Activated naive CD4-positive, alpha-beta T cell (primary cell): ENCODE measurements at regions not wholly inside any gene's neighbourhood (a gene's known extent, or its start where the extent isn't known, plus 50 kb on each side); places are given as distances from the start of the nearest gene placed in this dataset.
"Not testable (repeated sequence)": the region's sequence is repeated elsewhere in the genome, so short reads cannot be mapped to it uniquely, and the experiment has no call there.

Experiments used
- DNase-seq, 4 experiments: peaks; one replicate each; lab custom pipeline; 2025; lab: John Stamatoyannopoulos, UW

DNA sequence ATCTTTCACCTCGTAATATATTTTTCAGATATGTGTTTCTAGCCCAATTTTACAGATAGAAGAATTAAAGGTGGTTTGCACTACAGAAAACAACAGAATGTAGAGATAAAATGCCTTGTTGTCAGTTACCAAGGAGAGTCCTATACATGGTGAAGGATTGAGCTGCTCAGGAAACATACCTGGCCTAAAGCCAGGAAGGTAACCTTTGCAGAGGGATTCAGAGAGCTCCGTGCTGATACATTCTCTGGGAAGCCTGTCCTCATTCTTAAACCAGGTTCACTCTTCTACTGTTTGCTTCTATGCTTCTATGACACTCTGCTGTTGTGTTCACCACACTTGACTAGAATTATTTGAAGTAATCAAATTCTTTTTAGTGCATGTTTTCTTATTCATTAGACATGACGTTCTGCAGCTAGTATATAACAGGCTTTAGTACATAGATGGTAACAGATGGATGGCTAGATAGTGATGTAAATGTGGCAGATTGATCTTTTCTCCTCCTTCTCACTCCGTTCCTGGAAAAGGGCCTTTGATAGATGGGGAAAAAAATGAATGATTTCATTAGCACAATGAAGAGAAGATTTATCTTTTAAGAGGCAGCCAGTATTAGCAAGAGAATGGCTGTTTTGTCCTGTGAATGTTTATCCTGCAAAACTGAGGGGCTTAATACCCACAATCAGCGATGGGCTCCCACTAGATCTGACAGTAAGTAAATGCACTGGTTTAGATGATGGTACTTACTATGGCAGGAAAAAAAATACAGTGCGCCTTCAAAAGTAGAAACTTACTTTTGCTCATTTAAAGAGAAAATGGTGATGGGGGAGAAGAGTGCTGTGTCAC, 589.6 kb upstream of the FAM98A start:
- DNase-seq, result no peak

DNA sequence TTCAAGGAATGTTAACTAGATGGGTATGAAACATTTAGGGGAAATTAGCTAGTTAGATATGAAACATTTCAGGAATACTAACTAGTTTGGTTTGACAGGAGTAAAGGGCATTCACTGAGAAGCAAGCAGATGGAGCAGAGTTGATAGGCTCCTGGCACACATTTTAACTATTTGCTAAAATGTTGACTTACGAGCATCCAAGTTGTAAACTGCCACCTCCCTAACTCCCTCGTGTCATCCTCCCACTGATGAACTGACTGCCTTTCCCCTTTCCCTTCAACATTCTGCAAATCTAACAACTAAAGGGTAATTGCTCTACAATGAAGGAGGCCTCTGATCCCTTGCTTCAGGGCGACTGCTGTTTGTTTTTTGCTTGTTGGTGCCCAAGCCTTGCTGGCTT, 580.4 kb upstream of the FAM98A start:
- no peak for DNase-seq

DNA sequence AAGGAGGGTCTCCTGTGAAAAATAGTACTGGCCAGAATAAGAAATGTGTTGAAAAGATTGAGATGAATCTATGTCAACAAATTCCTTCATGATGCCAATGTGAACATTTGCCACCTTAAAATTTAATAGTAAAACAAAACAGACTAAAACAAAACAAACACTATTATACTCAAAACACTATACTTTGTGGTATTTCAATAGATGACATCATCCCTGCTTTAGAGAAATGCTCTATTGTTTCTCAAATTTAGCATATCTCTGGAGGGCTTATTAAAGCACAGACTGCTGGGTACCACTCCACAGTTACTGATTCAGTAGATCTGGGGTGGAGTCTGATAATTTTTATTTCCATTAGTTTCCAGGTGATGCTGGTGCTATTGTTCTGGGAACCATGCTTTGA, 579.4 kb upstream of the FAM98A start:
- DNase-seq, result no peak

DNA sequence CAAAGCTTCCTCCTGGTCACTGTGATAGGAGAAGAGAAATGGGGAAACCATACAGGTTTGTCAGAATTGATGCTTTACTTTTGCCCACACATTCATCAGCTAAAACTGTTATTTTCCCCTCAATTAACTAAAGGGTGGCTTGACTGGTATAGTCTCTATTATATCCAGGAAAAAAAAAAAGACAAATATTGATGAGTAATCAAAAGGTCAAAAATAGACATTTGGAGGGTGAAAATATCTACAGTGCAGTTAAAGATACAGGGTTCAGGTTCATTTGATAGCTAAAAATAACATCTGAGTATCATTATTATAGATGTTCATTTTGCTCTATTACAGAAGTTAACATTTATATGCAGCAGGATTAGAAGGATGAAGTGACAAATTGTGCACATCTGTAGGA, 577.6 kb upstream of the FAM98A start:
- no peak for DNase-seq

DNA sequence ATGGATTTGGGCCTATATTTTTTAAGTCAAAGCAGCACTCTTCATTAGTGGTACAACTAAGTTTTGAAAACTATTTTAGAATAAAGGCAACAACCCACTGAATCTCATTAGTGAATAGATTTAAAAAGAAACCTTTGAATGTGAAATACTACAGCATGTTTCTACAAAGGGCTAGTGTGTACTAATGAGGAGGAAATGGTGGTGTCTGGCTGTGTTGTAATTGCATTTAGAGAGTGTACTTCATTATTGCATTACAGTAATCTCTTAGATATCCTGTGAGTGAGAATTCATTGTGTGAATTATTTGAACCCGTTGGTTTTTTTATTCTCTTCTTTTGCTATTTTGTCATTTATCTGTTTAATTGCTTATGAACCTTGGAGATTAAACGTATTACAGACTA, 575.4 kb upstream of the FAM98A start:
- DNase-seq, result no peak

DNA sequence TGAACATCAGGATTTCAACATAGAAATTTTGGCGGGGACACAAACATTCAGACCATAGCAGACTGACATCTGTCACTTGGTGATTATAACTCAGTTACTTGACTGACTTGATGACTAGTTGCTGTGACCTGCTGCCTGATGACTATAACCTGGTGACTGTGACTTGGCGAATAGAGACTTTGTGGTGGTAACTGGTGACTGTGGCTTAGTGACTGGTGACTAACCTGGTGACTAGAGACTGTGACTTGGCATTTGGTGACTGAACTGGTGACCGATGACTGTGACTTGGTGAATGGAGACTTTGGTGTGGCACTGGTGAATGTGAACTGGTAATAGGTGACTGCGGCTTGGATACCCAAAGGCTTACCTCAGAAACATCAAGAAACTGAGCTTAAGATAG, 563.1 kb upstream of the FAM98A start:
- DNase-seq, result no peak

DNA sequence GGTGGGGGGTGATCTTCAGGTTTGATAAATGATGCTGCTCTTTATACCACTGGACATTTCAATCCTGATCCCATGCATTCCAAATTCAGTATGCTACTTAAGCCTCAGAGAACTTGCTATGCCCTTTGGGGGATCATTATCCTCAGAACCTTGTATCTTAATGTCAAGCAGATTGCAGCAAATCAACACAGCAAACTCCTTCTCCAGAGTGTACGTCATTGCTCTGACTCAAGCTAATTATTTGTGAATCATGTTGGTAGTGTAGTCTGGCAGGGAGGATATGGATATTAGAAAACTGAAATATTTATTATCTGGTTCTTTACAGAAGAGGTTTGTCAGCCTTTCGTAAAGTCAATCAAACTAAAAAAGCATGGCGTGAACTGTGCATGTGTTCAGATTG, 562.5 kb upstream of the FAM98A start:
- DNase-seq, result no peak

DNA sequence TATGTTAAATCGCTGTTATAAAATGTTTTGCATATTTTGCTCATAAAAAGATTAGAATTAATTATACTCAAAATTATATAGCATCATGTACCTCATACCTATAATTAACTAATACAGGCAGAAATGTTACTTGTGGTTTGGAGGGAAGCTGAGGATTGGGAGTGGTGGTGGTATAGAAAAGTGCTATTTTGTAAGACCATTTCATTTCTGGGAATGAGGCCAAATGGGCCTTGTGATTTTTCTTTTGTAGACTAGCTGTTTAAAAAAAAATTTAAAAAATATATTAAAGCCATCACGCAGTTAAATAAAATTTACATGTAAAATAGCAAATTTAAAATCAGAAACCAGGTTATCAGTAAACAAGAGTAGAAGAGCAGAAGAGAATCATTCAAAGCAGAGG, 560.8 kb upstream of the FAM98A start:
- DNase-seq, result no peak

DNA sequence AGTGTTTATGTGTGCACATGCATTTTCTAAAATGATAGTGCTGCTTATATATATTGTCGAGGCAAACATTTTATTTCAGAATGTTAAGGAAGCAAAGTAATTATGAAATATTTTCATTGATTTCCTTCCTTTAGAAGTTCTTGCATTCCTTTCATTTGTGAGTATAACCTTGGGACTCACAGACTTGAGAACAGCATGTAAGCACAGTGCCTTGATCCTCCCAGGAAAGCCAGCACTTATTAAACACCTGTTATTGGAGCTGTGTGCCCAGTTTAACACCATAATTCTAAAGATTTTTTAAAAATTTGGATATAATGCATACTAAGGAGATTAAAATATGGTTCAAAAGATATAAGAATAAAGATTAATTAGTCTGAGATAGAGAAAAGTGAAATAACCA, 554.4 kb upstream of the FAM98A start:
- DNase-seq, result no peak

DNA sequence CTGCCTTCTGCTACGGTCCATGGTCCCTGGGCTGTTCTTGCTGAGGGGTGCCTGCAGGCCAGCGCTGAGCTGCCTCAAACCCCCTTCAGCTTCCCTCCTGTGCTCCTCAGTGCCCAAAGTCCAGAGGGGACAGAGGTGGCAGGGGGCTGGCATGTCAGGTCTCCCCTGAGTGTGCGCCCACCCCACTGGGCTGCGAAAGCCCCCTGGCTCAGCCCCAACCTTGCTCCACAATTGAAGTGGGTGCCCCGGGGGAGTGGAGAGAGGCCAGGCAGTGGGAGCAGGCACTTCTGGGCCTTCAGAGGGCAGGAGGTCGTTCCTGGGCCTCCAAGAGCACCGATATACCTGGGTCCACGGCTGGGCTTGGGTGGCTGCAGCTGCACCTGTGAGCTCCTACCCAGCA, 548.7 kb upstream of the FAM98A start:
- DNase-seq, result no peak

DNA sequence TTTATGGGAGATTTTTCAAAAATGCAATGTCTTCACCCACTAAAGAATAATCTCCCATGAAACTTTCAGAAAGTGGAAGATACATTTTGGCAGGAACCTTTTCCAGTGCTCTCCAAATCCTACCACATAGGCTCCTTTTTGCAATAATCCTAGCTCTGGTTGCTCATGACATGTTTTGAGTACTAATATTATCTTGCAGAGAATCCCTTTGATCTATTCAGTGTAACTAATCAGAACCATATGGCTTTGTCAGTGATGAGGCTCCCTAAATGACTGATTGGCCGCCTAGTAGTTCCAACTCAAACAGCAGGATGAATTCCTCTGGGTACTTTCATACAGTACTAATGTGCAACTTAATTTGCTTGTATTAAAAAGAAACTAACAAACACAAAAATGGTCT, 544.0 kb upstream of the FAM98A start:
- DNase-seq, result no peak

DNA sequence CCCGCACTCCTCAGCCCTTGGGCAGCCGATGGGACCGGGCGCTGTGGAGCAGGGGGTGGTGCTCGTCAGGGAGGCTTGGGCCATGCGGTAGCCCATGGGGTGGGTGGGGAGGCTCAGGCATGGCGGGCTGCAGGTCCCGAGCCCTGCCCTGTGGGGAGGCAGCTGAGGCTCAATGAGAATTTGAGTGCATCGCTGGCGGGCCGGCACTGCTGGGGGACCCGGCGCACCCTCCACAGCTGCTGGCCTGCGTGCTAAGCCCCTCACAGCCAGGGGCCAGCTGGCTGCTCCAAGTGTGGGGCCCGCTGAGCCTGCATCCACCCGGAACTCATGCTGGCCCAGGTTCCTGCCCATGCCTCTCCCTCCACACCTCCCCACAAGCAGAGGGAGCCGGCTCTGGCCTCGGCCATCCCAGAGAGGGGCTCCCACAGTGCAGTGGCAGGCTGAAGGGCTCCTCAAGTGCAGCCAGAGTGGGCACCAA, 543.5 kb upstream of the FAM98A start:
- not testable (repeated sequence) for DNase-seq

DNA sequence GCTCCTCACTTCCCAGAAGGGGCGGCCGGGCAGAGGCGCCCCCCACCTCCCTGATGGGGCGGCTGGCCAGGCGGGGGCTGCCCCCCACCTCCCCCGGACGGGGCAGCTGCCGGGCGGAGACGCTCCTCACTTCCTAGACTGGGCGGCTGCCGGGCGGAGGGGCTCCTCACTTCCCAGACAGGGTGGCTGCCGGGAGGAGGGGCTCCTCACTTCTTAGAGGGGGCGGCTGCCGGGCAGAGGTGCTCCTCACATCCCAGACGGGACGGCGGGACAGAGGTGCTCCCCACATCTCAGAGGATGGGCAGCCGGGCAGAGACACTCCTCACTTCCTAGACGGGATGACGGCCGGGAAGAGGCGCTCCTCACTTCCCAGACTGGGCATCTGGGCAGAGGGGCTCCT, 534.0 kb upstream of the FAM98A start:
- DNase-seq, result not testable (repeated sequence)

DNA sequence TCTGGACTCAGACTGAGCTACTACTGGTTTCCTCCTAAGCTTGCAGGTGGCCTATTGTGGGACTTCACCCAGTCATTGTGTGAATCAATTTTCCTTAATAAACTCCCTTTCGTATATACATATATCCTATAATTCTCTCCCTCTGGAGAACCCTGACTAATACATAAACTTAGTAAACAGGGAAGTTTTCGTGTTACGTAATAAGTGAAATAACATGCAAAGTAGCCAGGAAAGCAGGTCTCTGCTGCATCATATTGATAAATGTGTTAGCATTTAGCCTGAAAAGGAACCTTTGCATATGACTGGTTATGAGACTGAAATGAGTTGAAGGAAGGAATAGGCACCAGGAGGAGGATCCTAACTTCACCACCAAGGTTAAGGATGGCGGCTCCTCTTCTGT, 527.2 kb upstream of the FAM98A start:
- no peak for DNase-seq

DNA sequence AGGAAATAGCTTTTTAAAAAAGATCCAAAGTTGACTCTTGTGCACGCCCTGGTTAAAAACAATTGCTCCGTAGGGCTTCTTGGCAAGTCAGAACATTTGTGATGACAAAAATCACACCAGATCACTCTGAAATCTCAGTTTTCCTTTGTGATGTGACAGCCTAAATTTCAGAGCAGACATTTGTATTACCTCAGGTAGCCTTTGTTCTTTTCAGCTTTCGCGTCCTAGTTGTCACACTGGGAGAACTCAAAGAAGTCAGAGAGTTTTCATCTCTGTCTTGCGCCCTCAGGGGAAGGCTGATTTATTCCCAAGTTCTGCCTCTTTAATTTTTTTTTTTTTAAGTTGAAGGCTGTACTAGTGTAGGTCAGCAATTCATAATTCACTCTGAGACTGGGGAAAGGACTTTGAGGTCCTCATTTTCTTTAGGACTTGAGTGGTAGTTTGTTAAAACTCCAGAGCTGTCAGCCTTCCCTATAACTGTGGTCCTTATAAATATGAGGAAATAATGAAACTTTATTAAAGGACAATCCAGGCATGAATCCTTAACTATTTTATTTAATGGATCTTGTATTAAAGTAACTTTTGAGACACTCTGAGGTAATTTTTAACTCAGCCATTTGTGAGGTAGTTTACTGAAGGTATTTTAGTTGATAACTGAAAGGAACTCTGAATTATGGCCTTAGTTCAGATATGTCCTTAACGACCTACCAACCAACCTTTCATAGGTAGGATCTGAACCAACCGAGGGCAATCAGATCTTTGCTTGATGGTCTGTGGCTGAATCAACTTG, 525.1 kb upstream of the FAM98A start:
- DNase-seq, result no peak

DNA sequence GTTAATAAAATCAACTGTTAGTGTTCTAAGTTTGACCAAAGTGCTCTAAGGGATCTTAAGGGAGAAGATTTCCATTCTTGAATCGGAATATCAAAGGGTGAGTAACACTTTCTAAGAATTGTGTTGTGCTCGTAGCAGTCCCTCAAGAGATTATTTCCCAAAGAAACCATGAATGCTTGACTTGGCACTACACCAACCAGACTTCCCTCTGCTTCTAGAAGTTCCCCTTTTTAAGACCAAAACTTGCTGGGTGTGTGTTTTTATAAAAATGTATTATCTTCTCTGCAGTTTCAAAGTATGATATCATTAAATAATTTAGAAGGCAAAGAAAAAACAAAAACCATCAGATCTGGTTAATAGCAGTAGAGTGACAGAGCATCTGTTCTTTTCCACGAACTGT, 522.0 kb upstream of the FAM98A start:
- DNase-seq, result no peak

DNA sequence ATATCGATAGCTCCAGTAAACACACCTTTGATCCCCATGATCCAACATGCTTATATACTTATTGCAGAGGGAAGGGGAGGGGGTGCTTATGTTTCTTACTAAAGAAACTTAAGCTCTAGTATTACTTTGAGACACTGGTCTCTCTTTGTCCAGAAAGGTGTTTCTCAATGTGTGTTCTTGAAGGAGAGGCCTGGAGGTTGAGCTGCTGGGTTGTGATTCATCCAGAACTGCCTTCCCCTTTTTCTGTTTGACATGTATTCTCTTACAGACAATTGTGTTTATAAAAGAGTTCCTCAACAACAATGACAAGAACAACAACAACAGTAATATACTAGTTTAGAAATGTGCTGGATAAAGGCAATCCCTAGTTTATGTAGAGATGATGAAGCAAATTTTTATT, 516.0 kb upstream of the FAM98A start:
- no peak for DNase-seq

DNA sequence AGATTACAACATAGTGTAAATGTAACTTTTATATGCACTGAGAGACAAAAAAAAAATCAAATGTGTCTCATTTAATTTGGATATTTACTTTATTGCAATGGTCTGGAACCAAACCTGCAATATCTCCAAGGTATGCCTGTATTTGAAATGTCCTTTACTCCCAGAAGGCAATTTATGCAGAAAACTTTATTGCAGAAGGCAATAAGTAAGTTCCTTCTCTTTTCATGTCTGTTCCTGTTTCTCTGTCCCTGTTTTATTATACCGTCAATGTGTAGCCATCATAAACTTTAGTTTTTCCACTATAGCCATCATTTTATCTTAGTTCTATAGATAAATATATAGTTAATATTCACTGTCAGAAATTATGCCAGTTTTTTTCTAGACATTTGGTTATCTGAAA, 513.1 kb upstream of the FAM98A start:
- no peak for DNase-seq

DNA sequence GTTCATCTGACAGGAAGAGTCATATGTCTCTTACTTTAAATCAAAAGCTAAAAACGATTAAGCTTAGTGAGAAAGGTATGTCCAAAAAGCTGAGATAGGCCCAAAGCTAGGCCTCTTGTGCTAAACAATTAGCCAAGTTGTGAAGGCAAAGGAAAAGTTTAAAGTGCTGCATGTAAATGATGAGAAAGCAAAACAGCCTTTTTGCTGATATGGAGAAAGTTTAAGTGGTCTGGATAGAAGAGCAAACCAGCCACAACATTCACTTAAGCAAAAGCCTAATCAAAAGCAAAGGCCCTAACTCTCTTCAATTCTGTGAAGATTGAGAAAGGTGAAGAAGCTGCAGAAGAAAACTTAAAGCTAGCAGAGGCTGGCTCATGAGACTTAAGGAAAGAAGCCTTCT, 511.3 kb upstream of the FAM98A start:
- DNase-seq, result no peak

DNA sequence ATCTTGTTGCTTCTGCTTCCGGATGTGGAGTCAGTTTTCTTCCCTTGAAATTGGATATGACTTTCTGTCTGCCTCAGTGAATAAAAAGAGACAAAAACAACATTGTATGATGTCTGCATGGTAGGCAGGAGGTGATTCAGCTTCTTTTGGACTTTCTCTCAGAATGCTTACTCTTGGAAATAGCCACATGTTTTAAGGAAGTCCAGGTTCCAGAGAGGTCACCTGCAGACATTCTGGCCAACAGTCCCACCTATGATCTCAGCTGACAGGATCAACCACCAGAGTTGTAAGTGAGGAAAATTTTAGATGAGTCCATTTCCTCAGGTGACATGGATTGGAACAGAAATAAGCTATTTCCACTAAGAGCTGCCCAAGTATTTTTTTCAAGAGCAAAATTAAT, 508.7 kb upstream of the FAM98A start:
- no peak for DNase-seq

DNA sequence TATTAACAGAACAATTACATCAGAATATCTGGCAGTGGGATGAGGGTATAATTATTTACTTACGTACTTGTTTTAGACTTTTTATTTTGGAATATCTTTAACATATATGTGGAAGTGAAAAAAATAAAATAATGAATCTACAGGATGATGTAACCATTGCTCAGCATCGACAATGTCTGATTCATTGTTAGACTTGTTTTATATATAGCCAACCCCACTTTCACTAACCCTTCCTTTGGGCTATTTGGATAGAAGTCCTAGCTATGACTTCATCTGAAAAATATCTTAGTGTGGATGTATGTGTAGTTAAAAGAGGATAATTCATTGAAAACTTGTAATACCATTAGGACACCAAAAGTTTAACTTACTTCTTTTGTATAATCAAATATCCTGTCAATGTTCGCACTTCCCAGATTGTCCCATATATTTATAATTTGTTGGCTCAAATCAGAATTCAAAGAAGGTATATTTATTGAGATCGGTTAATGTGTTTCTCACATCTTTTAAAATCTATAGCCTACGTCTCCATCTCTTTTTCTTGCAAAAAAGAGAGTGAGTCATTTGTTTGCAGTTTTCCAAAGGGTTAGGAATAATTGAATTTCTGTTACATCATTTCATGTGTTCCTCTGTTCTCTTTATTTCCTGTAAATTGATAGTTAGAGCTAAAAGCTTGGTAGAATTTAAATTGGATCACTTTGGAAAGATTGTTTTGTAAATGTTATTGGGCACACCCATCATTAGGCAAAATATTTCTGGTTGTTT, 506.1 kb upstream of the FAM98A start:
- no peak for DNase-seq

DNA sequence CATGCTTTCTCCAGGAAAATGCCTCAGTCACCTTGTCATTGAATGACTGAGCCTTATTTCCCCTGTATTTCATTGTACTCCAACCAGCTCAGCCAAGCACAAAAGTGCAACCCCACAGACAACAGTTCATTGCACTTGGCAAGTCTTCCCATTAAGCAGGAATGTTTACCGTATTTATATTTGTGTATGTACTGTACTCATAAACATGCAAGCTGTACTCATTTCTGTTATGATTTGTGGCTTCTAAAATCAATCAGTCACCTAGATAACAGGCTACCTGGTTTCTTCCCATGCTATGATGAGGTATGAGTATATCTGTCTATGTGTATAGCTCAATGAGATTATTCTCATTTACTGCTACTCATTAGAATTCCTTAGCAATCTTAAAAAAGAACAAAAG, 505.5 kb upstream of the FAM98A start:
- DNase-seq, result no peak

DNA sequence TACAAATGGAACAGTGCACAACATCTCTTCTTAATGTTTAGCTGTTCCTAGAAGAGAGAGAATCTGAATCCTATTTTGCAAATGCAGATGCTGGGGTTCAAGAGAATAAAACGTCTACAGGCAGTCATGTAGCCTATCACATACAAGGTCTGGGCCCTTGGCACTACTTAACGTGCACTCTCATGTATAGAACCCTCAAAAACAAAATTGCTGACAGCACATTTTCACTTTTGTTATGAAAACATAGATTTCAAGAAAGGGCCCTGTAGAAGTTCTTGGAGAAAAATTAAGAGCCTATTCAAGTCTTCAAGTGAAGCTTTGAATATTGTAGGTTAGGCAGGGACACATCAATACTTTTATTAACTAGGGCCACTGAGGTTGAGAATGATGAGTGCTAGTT, 504.3 kb upstream of the FAM98A start:
- DNase-seq, result no peak
